AG04449 (cell line): ENCODE measurements at regions not wholly inside any gene's neighbourhood (a gene's known extent, or its start where the extent isn't known, plus 50 kb on each side); places are given as distances from the start of the nearest gene placed in this dataset.

ENCODE experiments used
- CTCF ChIA-PET: fragments of 350-600 bp; formaldehyde crosslinking; extraction: SDS; loops from one replicate; lab custom pipeline; 2021; ENCODE audit warnings: antibody characterized with exemption; lab: Yijun Ruan, JAX
- POLR2A ChIA-PET: fragments of 400-600, 350-600 bp; formaldehyde crosslinking; extraction: SDS; loops from one replicate; lab custom pipeline; 2020; ENCODE audit warnings: antibody characterized with exemption, inconsistent platforms; lab: Yijun Ruan, JAX
- DNase-seq: peaks from one replicate; pipeline ENCODE4 v3.0.0-alpha.2; 2010; ENCODE audit warnings: low read depth, low spot score
- H3K4me3 ChIP-seq: 2 replicates; pipeline ENCODE4 v1.5.1; 2011; ENCODE audit warnings: low read depth, mild to moderate bottlenecking, control low read depth, low read length
- TF ChIP-seq, protein P1 (sequence below): IDR thresholded peaks from one replicate; pipeline ENCODE4 v1.5.1; 2011; ENCODE audit warnings: mild to moderate bottlenecking, moderate library complexity, low read length, control low read depth, inconsistent platforms; ENCODE audit not compliant: insufficient read depth; ENCODE audit errors: missing control alignments

DNA sequence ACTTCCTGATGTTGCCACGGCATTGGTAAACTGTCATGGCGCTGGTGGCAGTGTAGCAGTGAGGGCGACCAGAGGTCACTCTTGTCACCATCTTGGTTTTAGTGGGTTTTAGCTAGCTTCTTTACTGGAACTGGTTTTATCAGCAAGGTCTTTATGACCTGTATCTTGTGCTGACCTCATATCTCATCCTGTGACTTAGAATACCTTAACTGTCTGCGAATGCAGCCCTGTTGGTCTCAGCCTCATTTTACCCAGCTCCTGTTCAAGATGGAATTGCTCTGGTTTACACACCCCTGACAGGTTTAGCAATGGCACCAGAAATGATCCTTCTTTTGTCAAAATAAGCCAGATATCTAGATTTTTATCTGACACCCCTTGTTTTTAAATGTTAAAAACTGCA is 85.3 kb downstream of the ARL4A start:
- H3K4me3 ChIP-seq, result no peak overlapping the region
- ChIA-PET POLR2A (no interaction called here), CTCF (no interaction called here)
- TF ChIP-seq, protein P1, sequence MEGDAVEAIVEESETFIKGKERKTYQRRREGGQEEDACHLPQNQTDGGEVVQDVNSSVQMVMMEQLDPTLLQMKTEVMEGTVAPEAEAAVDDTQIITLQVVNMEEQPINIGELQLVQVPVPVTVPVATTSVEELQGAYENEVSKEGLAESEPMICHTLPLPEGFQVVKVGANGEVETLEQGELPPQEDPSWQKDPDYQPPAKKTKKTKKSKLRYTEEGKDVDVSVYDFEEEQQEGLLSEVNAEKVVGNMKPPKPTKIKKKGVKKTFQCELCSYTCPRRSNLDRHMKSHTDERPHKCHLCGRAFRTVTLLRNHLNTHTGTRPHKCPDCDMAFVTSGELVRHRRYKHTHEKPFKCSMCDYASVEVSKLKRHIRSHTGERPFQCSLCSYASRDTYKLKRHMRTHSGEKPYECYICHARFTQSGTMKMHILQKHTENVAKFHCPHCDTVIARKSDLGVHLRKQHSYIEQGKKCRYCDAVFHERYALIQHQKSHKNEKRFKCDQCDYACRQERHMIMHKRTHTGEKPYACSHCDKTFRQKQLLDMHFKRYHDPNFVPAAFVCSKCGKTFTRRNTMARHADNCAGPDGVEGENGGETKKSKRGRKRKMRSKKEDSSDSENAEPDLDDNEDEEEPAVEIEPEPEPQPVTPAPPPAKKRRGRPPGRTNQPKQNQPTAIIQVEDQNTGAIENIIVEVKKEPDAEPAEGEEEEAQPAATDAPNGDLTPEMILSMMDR, result no peak
- DNase-seq, result no peak

DNA sequence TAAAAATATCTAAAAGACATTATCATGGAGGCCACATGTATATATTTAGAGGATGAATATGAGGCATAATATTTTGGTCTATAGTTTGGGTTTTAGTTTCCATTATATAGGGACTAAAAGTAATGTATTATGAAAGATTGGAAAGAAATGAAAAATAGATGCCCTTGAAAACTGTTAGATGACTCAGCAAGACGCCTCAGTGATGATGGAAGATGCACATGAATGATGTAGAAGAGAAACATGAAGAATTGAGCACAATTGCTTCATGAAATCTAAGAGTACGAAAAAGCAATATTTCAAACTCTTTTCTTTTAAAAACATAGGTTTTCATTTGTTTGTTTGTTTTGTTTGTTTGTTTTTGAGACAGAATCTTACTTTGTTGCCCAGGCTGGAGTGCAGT is 89.8 kb downstream of the ARL4A start:
- TF ChIP-seq, protein P1, result no peak
- POLR2A ChIA-PET, result no interaction called here
- H3K4me3 ChIP-seq, result no peak overlapping the region
- no peak for DNase-seq
- CTCF ChIA-PET, result no interaction called here

DNA sequence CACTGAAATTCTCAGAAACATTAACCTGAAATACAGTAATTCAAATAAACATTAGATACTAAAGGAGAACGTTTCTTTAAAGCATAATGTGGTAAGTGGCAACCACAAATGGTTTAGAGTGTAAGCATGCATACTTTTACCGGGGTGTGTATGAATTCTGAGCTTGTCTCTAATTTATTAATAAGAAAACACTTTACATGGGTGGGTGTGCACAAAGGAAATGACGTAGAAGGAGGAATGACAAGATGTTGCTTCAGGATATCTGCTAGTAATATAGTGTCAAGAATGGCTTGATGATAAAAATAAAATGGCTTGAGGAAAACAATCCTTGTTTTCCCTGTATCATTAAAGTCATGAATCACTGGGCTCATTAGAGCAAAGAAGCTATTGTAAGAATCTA is 92.5 kb downstream of the ARL4A start:
- POLR2A ChIA-PET, result no interaction called here
- CTCF ChIA-PET, result no interaction called here
- no peak overlapping the region for H3K4me3 ChIP-seq
- DNase-seq, result no peak
- TF ChIP-seq, protein P1, result no peak

DNA sequence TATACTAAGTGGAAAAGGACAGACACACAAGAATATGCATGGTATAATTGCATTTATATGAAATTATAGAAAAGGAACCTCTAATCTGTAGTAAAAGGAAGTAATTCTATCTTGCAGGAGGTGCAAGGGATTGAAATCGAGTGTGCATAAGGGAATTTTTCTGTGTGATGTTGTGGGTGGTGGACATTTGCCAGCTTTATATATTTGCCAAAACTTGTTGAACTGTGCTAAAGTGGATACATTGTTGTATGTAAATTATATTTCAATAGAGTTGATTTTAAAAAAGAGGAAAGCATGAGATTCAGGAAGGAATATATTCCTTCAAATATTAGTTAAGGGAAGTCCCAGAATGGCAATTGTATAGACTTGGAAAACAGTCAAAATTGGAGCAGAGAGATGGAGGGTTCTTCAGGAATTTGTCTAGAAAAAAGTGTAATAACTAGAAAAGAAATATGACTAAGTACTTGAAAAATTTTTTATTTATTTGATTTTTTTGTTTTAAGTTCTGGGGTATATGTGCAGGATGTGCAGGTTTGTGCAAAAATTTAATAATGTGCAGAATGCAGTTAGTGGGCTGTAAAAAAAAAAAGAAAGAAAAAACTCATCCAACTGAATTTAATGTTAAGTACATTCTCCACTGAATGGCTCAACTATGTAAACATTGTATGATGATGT is 96.1 kb downstream of the ARL4A start:
- CTCF ChIA-PET, result no interaction called here
- TF ChIP-seq, protein P1, result no peak
- no peak overlapping the region for H3K4me3 ChIP-seq
- POLR2A ChIA-PET, result no interaction called here
- DNase-seq, result no peak

DNA sequence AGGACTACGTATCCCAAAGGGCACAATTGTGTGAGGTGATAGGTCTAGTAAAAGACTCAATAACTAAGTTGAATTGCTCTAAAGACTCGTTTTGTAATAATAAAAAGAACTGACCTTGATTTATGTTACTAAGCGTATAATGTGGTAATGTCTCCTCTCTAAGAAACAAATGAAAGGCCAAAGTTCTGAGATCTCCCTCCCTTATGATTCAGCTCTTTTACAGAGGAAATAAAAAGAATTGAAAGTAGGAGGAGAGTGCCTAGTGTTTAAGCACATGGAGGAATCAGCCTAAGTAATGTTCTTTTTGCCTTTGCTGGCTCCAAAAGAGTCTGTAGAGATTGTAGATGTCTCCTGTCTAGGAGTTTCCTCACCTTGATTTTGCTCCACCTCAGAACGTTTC is 98.0 kb downstream of the ARL4A start:
- ChIA-PET POLR2A (no interaction called here), CTCF (no interaction called here)
- TF ChIP-seq, protein P1, result no peak
- DNase-seq, result no peak
- H3K4me3 ChIP-seq, result no peak overlapping the region

DNA sequence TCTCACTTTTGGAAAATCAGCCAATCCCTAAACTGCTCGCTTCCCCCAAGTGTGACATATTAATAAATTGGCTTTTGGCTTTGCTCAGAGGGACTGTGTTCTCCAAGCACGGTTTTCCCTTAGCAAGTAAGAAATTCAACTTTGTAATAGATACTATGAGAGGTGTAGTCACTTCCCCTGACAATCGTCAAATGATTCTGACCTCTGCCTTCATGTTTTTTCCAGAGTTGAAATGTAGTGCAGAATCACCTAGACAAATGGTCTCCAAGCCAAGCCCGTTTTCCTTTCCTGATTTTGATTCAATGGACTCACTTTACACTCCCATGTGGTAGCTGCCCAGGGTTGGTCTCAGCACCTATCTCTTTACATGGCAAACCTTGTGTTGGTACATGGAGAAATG is 99.1 kb downstream of the ARL4A start:
- DNase-seq, result no peak
- ChIA-PET CTCF (no interaction called here), POLR2A (no interaction called here)
- H3K4me3 ChIP-seq, result no peak overlapping the region
- TF ChIP-seq, protein P1, result no peak
